CD4-positive, CD25-positive, alpha-beta regulatory T cell (primary cell): ENCODE measurements at regions not wholly inside any gene's neighbourhood (a gene's known extent, or its start where the extent isn't known, plus 50 kb on each side); places are given as distances from the start of the nearest gene placed in this dataset.
"Not testable (repeated sequence)": the region's sequence is repeated elsewhere in the genome, so short reads cannot be mapped to it uniquely, and the experiment has no call there.

Experiments
- ATAC-seq, 2 donors: fragments of 150-1000 bp; cut with Tn5 transposase; one replicate each; pipeline ENCODE4 v1.10.0; 2021; ENCODE audit warnings: low read depth in 2 of 2, moderate number of reproducible peaks in 2 of 2, moderate library complexity in 1 of 2
- DNase-seq, 3 donors: peaks; one replicate each; pipeline versions ENCODE4 v3.0.0 to v3.0.0-alpha.2; 2012 to 2022; ENCODE audit warnings: mixed read lengths in 1 of 3
- H3K27ac ChIP-seq: one replicate; pipeline ENCODE4 v1.7.0; 2013; ENCODE audit warnings: mild to moderate bottlenecking, low read length; ENCODE audit not compliant: insufficient read depth, poor library complexity, severe bottlenecking
- H3K27me3 ChIP-seq: one replicate; pipeline ENCODE4 v1.7.0; 2013; ENCODE audit warnings: low read length; ENCODE audit not compliant: control insufficient read depth, insufficient read depth
- H3K36me3 ChIP-seq: one replicate; pipeline ENCODE4 v1.7.0; 2013; ENCODE audit warnings: mild to moderate bottlenecking, low read length, moderate library complexity; ENCODE audit not compliant: control insufficient read depth, insufficient read depth
- H3K4me1 ChIP-seq: 2 replicates; pipeline ENCODE4 v1.7.0; 2013; ENCODE audit warnings: mild to moderate bottlenecking, low read length; ENCODE audit not compliant: insufficient read depth, control insufficient read depth, poor library complexity, severe bottlenecking
- H3K4me3 ChIP-seq: one replicate; pipeline ENCODE4 v1.7.0; 2013; ENCODE audit warnings: low read depth, mild to moderate bottlenecking, low read length, moderate library complexity
- H3K9me3 ChIP-seq, 2 experiments: 1 replicate in 1 of 2; 2 replicates in 1 of 2; pipeline ENCODE4 v1.7.0; 2013; ENCODE audit warnings: low read length in 2 of 2, mild to moderate bottlenecking in 1 of 2, moderate library complexity in 1 of 2; ENCODE audit not compliant: control insufficient read depth in 2 of 2
- H3K27ac Mint-ChIP-seq, 3 donors: one replicate each; pipeline ENCODE4 v1.8.0; 2020 to 2022; ENCODE audit warnings: mild to moderate bottlenecking in 3 of 3, mixed read lengths in 3 of 3, moderate library complexity in 2 of 3
- H3K27me3 Mint-ChIP-seq: one replicate; pipeline ENCODE4 v1.8.0; 2022; ENCODE audit warnings: mild to moderate bottlenecking, mixed read lengths
- H3K36me3 Mint-ChIP-seq: one replicate; pipeline ENCODE4 v1.8.0; 2020; ENCODE audit warnings: mixed read lengths
- H3K4me1 Mint-ChIP-seq, 4 donors: one replicate each; pipeline ENCODE4 v1.8.0; 2020 to 2022; ENCODE audit warnings: mixed read lengths in 4 of 4, mild to moderate bottlenecking in 1 of 4
- H3K4me3 Mint-ChIP-seq, 4 donors: one replicate each; pipeline ENCODE4 v1.8.0; 2020 to 2022; ENCODE audit warnings: mild to moderate bottlenecking in 4 of 4, mixed read lengths in 4 of 4, moderate library complexity in 3 of 4
- H3K9me3 Mint-ChIP-seq, 7 donors: one replicate each; pipeline ENCODE4 v1.8.0; 2020 to 2022; ENCODE audit warnings: mixed read lengths in 7 of 7, mild to moderate bottlenecking in 3 of 7, moderate library complexity in 2 of 7

GRCh38 chr12:3417937-3418462 is 73.0 kb upstream of the PRMT8 start:
- Histone ChIP-seq H3K36me3 (no peaks in the 10 kb centered on the region), H3K27ac (no peak overlapping the region), H3K27me3 (peaks cover 2% of the 10 kb centered on the region), H3K4me1 (no peaks in the 10 kb centered on the region), H3K9me3 (no peaks in the 10 kb centered on the region), H3K4me3 (no peak overlapping the region)
- Mint-ChIP-seq H3K4me3 (no peak overlapping the region), H3K4me1 (no peaks in the 10 kb centered on the region), H3K27me3 (peaks cover 32% of the 10 kb centered on the region), H3K9me3 (peaks cover 0 to 2% (median 0%) of the 10 kb centered on the region in 7 donors), H3K36me3 (no peaks in the 10 kb centered on the region), H3K27ac (no peak overlapping the region)
- ATAC-seq (no peak), DNase-seq (no peak)

- peaks cover 2% of the 10 kb centered on the region for H3K27me3 ChIP-seq
- H3K4me1 ChIP-seq = no peaks in the 10 kb centered on the region
- Mint-ChIP-seq H3K9me3 (peaks cover 0 to 2% (median 0%) of the 10 kb centered on the region in 7 donors), H3K27me3 (peaks cover 32% of the 10 kb centered on the region), H3K4me3 (no peak overlapping the region), H3K27ac (no peak overlapping the region), H3K36me3 (no peaks in the 10 kb centered on the region), H3K4me1 (no peaks in the 10 kb centered on the region)
- no peak overlapping the region for H3K4me3 ChIP-seq
- H3K9me3 ChIP-seq = no peaks in the 10 kb centered on the region
- no peak for ATAC-seq
- no peak for DNase-seq
- no peak overlapping the region for H3K27ac ChIP-seq
- H3K36me3 ChIP-seq = no peaks in the 10 kb centered on the region
Measured at GRCh38 chr12:3418609-3419390, 72.2 kb upstream of the PRMT8 start.

- Histone ChIP-seq H3K27me3 (peaks cover 2% of the 10 kb centered on the region), H3K4me1 (no peaks in the 10 kb centered on the region), H3K4me3 (no peak overlapping the region), H3K27ac (no peak overlapping the region), H3K36me3 (no peaks in the 10 kb centered on the region), H3K9me3 (no peaks in the 10 kb centered on the region)
- Mint-ChIP-seq H3K27me3 (peaks cover 32% of the 10 kb centered on the region), H3K36me3 (no peaks in the 10 kb centered on the region), H3K9me3 (peaks cover 0 to 1% (median 0%) of the 10 kb centered on the region in 7 donors), H3K27ac (no peak overlapping the region), H3K4me1 (no peaks in the 10 kb centered on the region), H3K4me3 (no peak overlapping the region)
- no peak for ATAC-seq
- DNase-seq = no peak
Measured at GRCh38 chr12:3419558-3419957, 71.4 kb upstream of the PRMT8 start.

DNA sequence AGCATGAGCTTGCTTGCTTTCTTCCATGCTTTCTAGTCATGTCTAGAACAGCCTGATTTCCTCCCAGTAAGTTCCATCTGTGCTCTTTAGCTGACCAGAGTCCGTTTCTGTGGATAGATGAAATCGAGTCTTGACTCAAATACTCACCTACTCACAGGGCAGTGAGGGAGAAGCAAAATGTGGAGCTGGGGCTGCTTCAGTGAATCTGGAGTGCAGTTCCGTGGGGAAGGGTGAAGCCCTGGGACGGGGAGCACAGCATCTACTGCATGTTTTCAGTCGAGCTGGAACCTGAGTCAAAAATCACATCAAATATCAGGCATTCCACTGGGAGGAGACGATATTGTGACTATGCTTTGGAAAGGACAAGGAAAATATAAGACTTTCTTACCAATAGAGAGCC is 70.3 kb upstream of the PRMT8 start:
- H3K4me1 ChIP-seq = no peaks in the 10 kb centered on the region
- H3K4me3 ChIP-seq = no peak overlapping the region
- H3K4me3 Mint-ChIP-seq = no peak overlapping the region
- H3K27me3 ChIP-seq = peaks cover 2% of the 10 kb centered on the region
- no peaks in the 10 kb centered on the region for H3K36me3 ChIP-seq
- H3K27me3 Mint-ChIP-seq = peaks cover 28% of the 10 kb centered on the region
- H3K4me1 Mint-ChIP-seq = no peaks in the 10 kb centered on the region
- no peaks in the 10 kb centered on the region for H3K36me3 Mint-ChIP-seq
- no peaks in the 10 kb centered on the region for H3K9me3 ChIP-seq
- H3K27ac ChIP-seq = no peak overlapping the region
- peaks cover 0 to 1% (median 0%) of the 10 kb centered on the region in 7 donors for H3K9me3 Mint-ChIP-seq
- H3K27ac Mint-ChIP-seq = no peak overlapping the region
- DNase-seq (no peak), ATAC-seq (no peak)

- H3K4me1 ChIP-seq = no peaks in the 10 kb centered on the region
- no peaks in the 10 kb centered on the region for H3K9me3 ChIP-seq
- Mint-ChIP-seq H3K27me3 (peaks cover 28% of the 10 kb centered on the region), H3K4me3 (no peak overlapping the region), H3K27ac (no peak overlapping the region), H3K4me1 (no peaks in the 10 kb centered on the region), H3K9me3 (peaks cover 0 to 1% (median 0%) of the 10 kb centered on the region in 7 donors), H3K36me3 (no peaks in the 10 kb centered on the region)
- no peak overlapping the region for H3K27ac ChIP-seq
- H3K36me3 ChIP-seq = no peaks in the 10 kb centered on the region
- ATAC-seq = no peak
- peaks cover 2% of the 10 kb centered on the region for H3K27me3 ChIP-seq
- DNase-seq = no peak
- H3K4me3 ChIP-seq = no peak overlapping the region
Measured at GRCh38 chr12:3421191-3421978, 69.6 kb upstream of the PRMT8 start.

DNA sequence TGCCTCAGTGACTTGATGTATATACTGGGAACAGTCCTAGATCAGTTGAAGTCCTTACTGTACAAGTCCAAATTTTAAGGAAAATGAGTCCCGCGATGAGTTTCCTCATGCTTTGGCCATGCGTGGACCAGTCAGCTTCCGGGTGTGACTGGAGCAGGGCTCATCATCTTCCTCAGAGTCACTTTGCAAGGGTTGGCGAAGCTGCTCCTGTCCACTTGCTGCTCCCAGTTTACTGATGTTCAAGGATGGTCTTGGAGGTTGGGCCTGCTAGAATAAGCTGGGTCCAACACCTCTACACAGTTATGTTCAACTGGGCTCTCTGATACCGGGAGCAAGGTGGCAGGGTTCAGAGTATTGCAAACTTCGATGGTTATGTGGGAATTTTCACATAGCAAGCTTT is 66.2 kb upstream of the PRMT8 start:
- peaks cover 25% of the 10 kb centered on the region for H3K27me3 Mint-ChIP-seq
- not testable (repeated sequence) for H3K4me1 Mint-ChIP-seq, H3K27ac ChIP-seq, H3K4me3 ChIP-seq, H3K4me3 Mint-ChIP-seq, DNase-seq, H3K9me3 Mint-ChIP-seq, H3K9me3 ChIP-seq, H3K36me3 Mint-ChIP-seq, H3K27ac Mint-ChIP-seq, H3K36me3 ChIP-seq, ATAC-seq, H3K4me1 ChIP-seq, H3K27me3 ChIP-seq

DNA sequence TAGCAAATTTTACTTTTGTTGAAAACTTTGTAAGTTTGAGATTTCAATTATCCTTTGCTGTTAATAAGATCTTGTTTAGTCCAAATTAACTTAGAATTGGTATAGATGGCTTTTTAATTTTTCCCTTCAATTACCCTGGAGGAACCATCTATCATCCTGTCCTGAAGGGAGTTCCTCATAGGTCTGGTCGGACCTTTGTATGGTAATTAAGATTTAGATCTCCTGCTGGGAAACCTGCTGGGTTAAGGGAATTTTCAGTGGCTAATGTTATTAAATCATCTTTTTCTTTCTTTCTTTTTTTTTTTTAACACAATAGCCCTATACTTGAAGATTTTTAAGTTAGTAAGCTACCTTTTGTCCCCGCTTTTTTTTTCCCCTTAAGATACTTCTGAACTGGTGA is 63.0 kb upstream of the PRMT8 start:
- Mint-ChIP-seq H3K4me3 (no peak overlapping the region), H3K27ac (no peak overlapping the region)
- no peak for DNase-seq

More for the DNA sequence above, 63.0 kb upstream of the PRMT8 start:
- no peak overlapping the region for H3K4me3 ChIP-seq
- peaks cover 23% of the 10 kb centered on the region for H3K27me3 Mint-ChIP-seq
- no peak for ATAC-seq
- H3K4me1 Mint-ChIP-seq = peaks cover 0 to 20% (median 6%) of the 10 kb centered on the region in 4 donors
- no peak overlapping the region for H3K27ac ChIP-seq
- H3K36me3 ChIP-seq = no peaks in the 10 kb centered on the region
- peaks cover 13% of the 10 kb centered on the region for H3K36me3 Mint-ChIP-seq
- H3K4me1 ChIP-seq = peaks cover 7% of the 10 kb centered on the region
- H3K27me3 ChIP-seq = no peaks in the 10 kb centered on the region
- H3K9me3 Mint-ChIP-seq = peaks cover 0 to 5% (median 0%) of the 10 kb centered on the region in 7 donors
- no peaks in the 10 kb centered on the region for H3K9me3 ChIP-seq
